ENCODE measurements at regions not wholly inside any gene's neighbourhood (a gene's known extent, or its start where the extent isn't known, plus 50 kb on each side); places are given as distances from the start of the nearest gene placed in this dataset.

- TF ChIP-seq ETS1 (IDR thresholded peaks at IDR 0.05) (no peak), NANOG (IDR thresholded peaks at IDR 0.05; ENCODE audit: borderline replicate concordance) (no peak), REST (IDR thresholded peaks at IDR 0.05; ENCODE audit: unreplicated experiment) (no peak), ZNF331 (CRISPR knock-in tag; IDR thresholded peaks at IDR 0.05; ENCODE audit: low read depth) (no peak)
- Histone ChIP-seq H3K9me2 (ENCODE audit: insufficient read depth) (no peaks in the 10 kb centered on the region; the same call in 1 of the 2 replicates), H2AFZ (no peak overlapping the region), H3F3A (replicated peaks; ENCODE audit: low read depth) (no peaks in the 10 kb centered on the region), H3K4me3 (no peak overlapping the region), H3K4me2 (no peak overlapping the region), H4K20me1 (replicated peaks; ENCODE audit: insufficient read depth) (no peaks in the 10 kb centered on the region), H3K36me3 (ENCODE audit: insufficient read depth) (no peaks in the 10 kb centered on the region), H3K79me2 (replicated peaks; ENCODE audit: insufficient read depth) (no peaks in the 10 kb centered on the region), H3K27me3 (ENCODE audit: insufficient read depth) (no peaks in the 10 kb centered on the region), H3K27ac (ENCODE audit: low read depth) (no peak overlapping the region), H3K4me1 (ENCODE audit: insufficient read depth) (no peaks in the 10 kb centered on the region)
- Mint-ChIP-seq H3K9me3 (no peaks in the 10 kb centered on the region), H3K27ac (no peak overlapping the region), H3K36me3 (ENCODE audit: low read depth) (no peaks in the 10 kb centered on the region), H3K27me3 (ENCODE audit: insufficient read depth, low read depth, poor library complexity) (no peaks in the 10 kb centered on the region), H3K4me1 (peaks cover 2% of the 10 kb centered on the region; the same call in 1 of the 3 replicates), H3K4me3 (no peak overlapping the region)
- ATAC-seq (no peak), DNase-seq (ENCODE audit: low spot score) (no peak)
Measured at GRCh38 chr21:16872616-16873015, 640.2 kb upstream of the CXADR start.

GRCh38 chr21:16873176-16873575 lies 639.7 kb upstream of the CXADR start:
- Histone ChIP-seq H3K9me2 (ENCODE audit: insufficient read depth) (no peaks in the 10 kb centered on the region; the same call in 1 of the 2 replicates), H3F3A (replicated peaks; ENCODE audit: low read depth) (no peaks in the 10 kb centered on the region), H4K20me1 (replicated peaks; ENCODE audit: insufficient read depth) (no peaks in the 10 kb centered on the region), H3K27ac (ENCODE audit: low read depth) (no peak overlapping the region), H3K36me3 (ENCODE audit: insufficient read depth) (no peaks in the 10 kb centered on the region), H3K27me3 (ENCODE audit: insufficient read depth) (no peaks in the 10 kb centered on the region), H3K4me2 (no peak overlapping the region), H3K79me2 (replicated peaks; ENCODE audit: insufficient read depth) (no peaks in the 10 kb centered on the region), H2AFZ (no peak overlapping the region), H3K4me3 (no peak overlapping the region), H3K4me1 (ENCODE audit: insufficient read depth) (no peaks in the 10 kb centered on the region)
- no peak for ATAC-seq
- TF ChIP-seq EZH2phosphoT487 (IDR thresholded peaks at IDR 0.05; ENCODE audit: unreplicated experiment) = no peak
- TF ChIP-seq ZNF331 (CRISPR knock-in tag; IDR thresholded peaks at IDR 0.05; ENCODE audit: low read depth) = no peak
- TF ChIP-seq CREB1 (CRISPR knock-in tag; IDR thresholded peaks at IDR 0.05; ENCODE audit: low read depth) = no peak
- no peak for TF ChIP-seq POLR2AphosphoS5 (IDR thresholded peaks at IDR 0.05; ENCODE audit: low read depth)
- Mint-ChIP-seq H3K36me3 (ENCODE audit: low read depth) (no peaks in the 10 kb centered on the region), H3K9me3 (no peaks in the 10 kb centered on the region), H3K4me3 (no peak overlapping the region), H3K27me3 (ENCODE audit: insufficient read depth, low read depth, poor library complexity) (no peaks in the 10 kb centered on the region), H3K27ac (no peak overlapping the region), H3K4me1 (peaks cover 2% of the 10 kb centered on the region; the same call in 1 of the 3 replicates)
- no peak for DNase-seq (ENCODE audit: low spot score)

Measured in GM23338 (cell line).